Caco-2 (cell line): ENCODE measurements at regions not wholly inside any gene's neighbourhood (a gene's known extent, or its start where the extent isn't known, plus 50 kb on each side); places are given as distances from the start of the nearest gene placed in this dataset.

Experiments used
- BruUV-seq: library from RNA; stranded (reverse); fragments of 400-500 nt; replicated peaks from 2 replicates; lab custom pipeline; 2021; lab: Mats Ljungman, UMichigan
- CTCF ChIA-PET: fragments of 300-600 bp; sonication (Branson Sonifier 250); formaldehyde crosslinking; loops from one replicate; lab custom pipeline; 2022; ENCODE audit warnings: antibody characterized with exemption; lab: Charles Lee
- POLR2A ChIA-PET: fragments of 300-600 bp; sonication (Branson Sonifier 250); formaldehyde crosslinking; loops from one replicate; lab custom pipeline; 2022; ENCODE audit warnings: antibody characterized with exemption; lab: Charles Lee
- DNase-seq, 2 experiments: peaks; one replicate each; pipeline versions ENCODE4 v3.0.0 to v3.0.0-alpha.2; 2020 to 2022
- H3K27me3 ChIP-seq: replicated peaks from 2 replicates; pipeline ENCODE4 v1.6.0; 2011; ENCODE audit warnings: low read length; ENCODE audit not compliant: control insufficient read depth, insufficient read depth
- H3K36me3 ChIP-seq: 2 replicates; pipeline ENCODE4 v1.5.1; 2011; ENCODE audit warnings: low read length; ENCODE audit not compliant: control insufficient read depth, insufficient read depth
- H3K4me1 ChIP-seq: fragments of 250-450 bp; sonication (Bioruptor Pico); 2 replicates; pipeline ENCODE4 v1.5.1; 2020; ENCODE audit warnings: mild to moderate bottlenecking
- H3K4me3 ChIP-seq: 2 replicates; pipeline ENCODE4 v1.5.1; 2011; ENCODE audit warnings: low read depth, mild to moderate bottlenecking, control low read depth, low read length
- H3K9me3 ChIP-seq: fragments of 250-450 bp; sonication (Bioruptor Pico); 2 replicates; pipeline ENCODE4 v1.5.1; 2020; ENCODE audit warnings: mild to moderate bottlenecking, moderate library complexity
- H3K27ac Mint-ChIP-seq: one replicate; pipeline ENCODE4 v1.8.0; 2022; ENCODE audit warnings: mixed read lengths; ENCODE audit not compliant: unreplicated experiment
- H3K27me3 Mint-ChIP-seq: one replicate; pipeline ENCODE4 v1.8.0; 2022; ENCODE audit warnings: mixed read lengths; ENCODE audit not compliant: insufficient read depth, unreplicated experiment
- H3K36me3 Mint-ChIP-seq: one replicate; pipeline ENCODE4 v1.8.0; 2022; ENCODE audit warnings: mild to moderate bottlenecking, mixed read lengths; ENCODE audit not compliant: insufficient read depth, unreplicated experiment
- H3K4me1 Mint-ChIP-seq: one replicate; pipeline ENCODE4 v1.8.0; 2022; ENCODE audit warnings: low read depth, mixed read lengths; ENCODE audit not compliant: unreplicated experiment
- H3K4me3 Mint-ChIP-seq: one replicate; pipeline ENCODE4 v1.8.0; 2022; ENCODE audit warnings: mild to moderate bottlenecking, moderate library complexity, mixed read lengths; ENCODE audit not compliant: unreplicated experiment
- H3K9me3 Mint-ChIP-seq: one replicate; pipeline ENCODE4 v1.8.0; 2022; ENCODE audit warnings: mixed read lengths; ENCODE audit not compliant: unreplicated experiment
- CTCF ChIP-seq, 2 experiments: fragments of 200-600 bp in 1 of 2; IDR thresholded peaks; 1 replicate in 1 of 2; 2 replicates in 1 of 2; pipeline versions ENCODE4 v1.5.1 to v1.8.0; 2011 to 2022; ENCODE audit warnings: antibody characterized with exemption in 1 of 2, control low read depth in 1 of 2, inconsistent platforms in 1 of 2, low read depth in 1 of 2, low read length in 1 of 2, mild to moderate bottlenecking in 1 of 2, moderate library complexity in 1 of 2; ENCODE audit not compliant: insufficient read depth in 1 of 2, severe bottlenecking in 1 of 2, unreplicated experiment in 1 of 2
- intact Hi-C: fragments of 100-400 bp; cut with micrococcal nuclease; formaldehyde crosslinking; loops from one replicate; pipeline ENCODE4 v1.10.0; 2022; ENCODE audit not compliant: unreplicated experiment

GRCh38 chr17:34800661-34801060 lies 160.6 kb downstream of the CCT6B start:
- Mint-ChIP-seq H3K36me3 (no peaks in the 10 kb centered on the region), H3K27me3 (peaks cover 25% of the 10 kb centered on the region), H3K4me3 (no peak overlapping the region), H3K4me1 (no peaks in the 10 kb centered on the region), H3K27ac (no peak overlapping the region), H3K9me3 (no peaks in the 10 kb centered on the region)
- ChIA-PET POLR2A (no interaction called here), CTCF (no interaction called here)
- TF ChIP-seq CTCF (IDR thresholded peaks at IDR 0.05; ENCODE audit: insufficient read depth in 1 of 2, low read depth in 1 of 2, low read length in 1 of 2, severe bottlenecking in 1 of 2, unreplicated experiment in 1 of 2) = no peak
- no peaks in the 10 kb centered on the region for H3K36me3 ChIP-seq
- no peak overlapping the region for H3K4me3 ChIP-seq
- no peak for DNase-seq
- H3K4me1 ChIP-seq = no peaks in the 10 kb centered on the region
- H3K9me3 ChIP-seq = no peaks in the 10 kb centered on the region
- intact Hi-C loops = no loop called here
- no peaks in the 10 kb centered on the region for H3K27me3 ChIP-seq
- BruUV-seq = no TSS peak

GRCh38 chr17:34799751-34800150 lies 161.5 kb downstream of the CCT6B start:
- Histone ChIP-seq H3K9me3 (no peaks in the 10 kb centered on the region), H3K4me3 (no peak overlapping the region), H3K27me3 (no peaks in the 10 kb centered on the region), H3K4me1 (no peaks in the 10 kb centered on the region), H3K36me3 (no peaks in the 10 kb centered on the region)
- BruUV-seq = no TSS peak
- intact Hi-C loops = no loop called here
- ChIA-PET CTCF (no interaction called here), POLR2A (no interaction called here)
- H3K9me3 Mint-ChIP-seq = no peaks in the 10 kb centered on the region
- no peaks in the 10 kb centered on the region for H3K36me3 Mint-ChIP-seq
- no peak overlapping the region for H3K27ac Mint-ChIP-seq
- no peak overlapping the region for H3K4me3 Mint-ChIP-seq
- H3K27me3 Mint-ChIP-seq = peaks cover 25% of the 10 kb centered on the region
- H3K4me1 Mint-ChIP-seq = no peaks in the 10 kb centered on the region
- no peak for DNase-seq
- TF ChIP-seq CTCF (IDR thresholded peaks at IDR 0.05; ENCODE audit: insufficient read depth in 1 of 2, low read depth in 1 of 2, low read length in 1 of 2, severe bottlenecking in 1 of 2, unreplicated experiment in 1 of 2) = no peak

- ChIA-PET CTCF (no interaction called here), POLR2A (no interaction called here)
- Mint-ChIP-seq H3K27ac (no peak overlapping the region), H3K9me3 (no peaks in the 10 kb centered on the region), H3K4me3 (no peak overlapping the region), H3K27me3 (peaks cover 22% of the 10 kb centered on the region), H3K36me3 (no peaks in the 10 kb centered on the region), H3K4me1 (no peaks in the 10 kb centered on the region)
- DNase-seq = no peak
- BruUV-seq = no TSS peak
- intact Hi-C loops = no loop called here
- Histone ChIP-seq H3K4me3 (no peak overlapping the region), H3K36me3 (no peaks in the 10 kb centered on the region), H3K27me3 (no peaks in the 10 kb centered on the region), H3K9me3 (no peaks in the 10 kb centered on the region), H3K4me1 (no peaks in the 10 kb centered on the region)
- no peak for TF ChIP-seq CTCF (IDR thresholded peaks at IDR 0.05; ENCODE audit: insufficient read depth in 1 of 2, low read depth in 1 of 2, low read length in 1 of 2, severe bottlenecking in 1 of 2, unreplicated experiment in 1 of 2)
Measured at GRCh38 chr17:34798581-34798980, 162.7 kb downstream of the CCT6B start.
